ENCODE measurements at regions not wholly inside any gene's neighbourhood (a gene's known extent, or its start where the extent isn't known, plus 50 kb on each side); places are given as distances from the start of the nearest gene placed in this dataset.
"Not testable (repeated sequence)": the region's sequence is repeated elsewhere in the genome, so short reads cannot be mapped to it uniquely, and the experiment has no call there.

GRCh38 chr20:58573986-58574385 is 58.8 kb upstream of the APCDD1L start:
- no peaks in the 10 kb centered on the region for H3K36me3 Mint-ChIP-seq (ENCODE audit: low read depth)
- H3K4me3 Mint-ChIP-seq: no peak overlapping the region
- peak overlapping the region; percentile 99 to 100 (median 99) for H3K27ac Mint-ChIP-seq
- H3K9me3 Mint-ChIP-seq: no peaks in the 10 kb centered on the region
- peaks cover 19% of the 10 kb centered on the region for H3K27me3 Mint-ChIP-seq (ENCODE audit: low read depth)
- TF ChIP-seq CTCF (IDR thresholded peaks at IDR 0.05; ENCODE audit: unreplicated experiment in 3 of 3): no peak
- H3K4me1 Mint-ChIP-seq: peaks cover 78% of the 10 kb centered on the region

DNA sequence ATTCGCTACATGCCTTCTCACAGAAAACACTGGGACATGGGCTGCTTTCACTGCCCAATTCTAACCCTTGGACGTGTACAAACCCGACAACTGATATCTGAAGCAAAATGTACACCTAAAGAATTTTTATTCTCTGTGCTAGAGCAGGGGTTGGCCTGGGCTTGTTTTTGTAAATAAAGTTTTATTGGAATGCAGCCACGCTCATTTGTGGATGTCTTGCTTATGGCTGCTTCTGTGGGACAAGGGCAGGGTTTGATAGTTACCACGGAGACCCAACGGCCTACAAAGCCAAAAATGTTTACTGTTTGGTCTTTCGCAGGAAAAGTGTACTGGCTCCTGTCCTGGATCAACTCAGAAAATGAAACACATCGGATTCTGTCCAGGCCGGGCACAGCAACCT is 58.1 kb upstream of the APCDD1L start:
- H3K27ac Mint-ChIP-seq: peak overlapping the region; percentile 99 to 100 (median 99)
- peaks cover 78% of the 10 kb centered on the region for H3K4me1 Mint-ChIP-seq
- no peak for TF ChIP-seq CTCF (IDR thresholded peaks at IDR 0.05; ENCODE audit: unreplicated experiment in 3 of 3)
- H3K36me3 Mint-ChIP-seq (ENCODE audit: low read depth): no peaks in the 10 kb centered on the region
- H3K9me3 Mint-ChIP-seq: no peaks in the 10 kb centered on the region
- peaks cover 19% of the 10 kb centered on the region for H3K27me3 Mint-ChIP-seq (ENCODE audit: low read depth)
- no peak overlapping the region for H3K4me3 Mint-ChIP-seq

- not testable (repeated sequence) for H3K9me3 Mint-ChIP-seq; H3K36me3 Mint-ChIP-seq (ENCODE audit: low read depth)
- Mint-ChIP-seq H3K27ac (peak overlapping the region; percentile 99 to 100 (median 99)), H3K4me1 (peaks cover 82% of the 10 kb centered on the region), H3K4me3 (peak overlapping the region; percentile 16 to 59 (median 38)), H3K27me3 (ENCODE audit: low read depth) (peaks cover 18% of the 10 kb centered on the region)
These were observed 57.2 kb upstream of the APCDD1L start for GRCh38 chr20:58572428-58572763.

GRCh38 chr20:58571693-58572427 is 56.7 kb upstream of the APCDD1L start:
- H3K27ac Mint-ChIP-seq: peak overlapping the region; percentile 99 to 100 (median 99)
- H3K36me3 Mint-ChIP-seq (ENCODE audit: low read depth): no peaks in the 10 kb centered on the region
- H3K4me3 Mint-ChIP-seq: peak overlapping the region; percentile 16 to 59 (median 38)
- no peaks in the 10 kb centered on the region for H3K9me3 Mint-ChIP-seq
- TF ChIP-seq CTCF (IDR thresholded peaks at IDR 0.05; ENCODE audit: unreplicated experiment in 3 of 3): no peak
- peaks cover 80% of the 10 kb centered on the region for H3K4me1 Mint-ChIP-seq
- H3K27me3 Mint-ChIP-seq (ENCODE audit: low read depth): peaks cover 12% of the 10 kb centered on the region

DNA sequence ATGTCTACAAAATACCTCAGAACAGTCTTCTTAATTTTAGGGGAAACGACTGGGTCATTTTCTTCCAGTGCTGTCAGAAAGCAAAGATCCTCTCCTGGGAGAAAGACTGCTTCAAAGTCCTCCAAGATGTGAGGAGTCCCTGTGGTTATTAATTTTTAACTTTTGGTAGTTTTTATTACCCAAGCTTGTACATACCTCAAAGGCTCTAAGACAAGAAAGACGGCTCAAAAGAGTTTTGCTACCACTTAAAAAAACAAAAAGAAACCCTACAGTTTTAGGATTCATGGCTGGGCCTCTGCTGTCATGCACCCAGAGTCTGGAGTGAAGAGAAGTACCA is 56.1 kb upstream of the APCDD1L start:
- Mint-ChIP-seq H3K4me3 (peak overlapping the region; percentile 5 to 47 (median 38)), H3K4me1 (peaks cover 79% of the 10 kb centered on the region), H3K36me3 (ENCODE audit: low read depth) (no peaks in the 10 kb centered on the region), H3K9me3 (no peaks in the 10 kb centered on the region), H3K27ac (peak overlapping the region; percentile 99 to 100 (median 99)), H3K27me3 (ENCODE audit: low read depth) (peaks cover 16% of the 10 kb centered on the region)
- no peak for TF ChIP-seq CTCF (IDR thresholded peaks at IDR 0.05; ENCODE audit: unreplicated experiment in 3 of 3)

GRCh38 chr20:58570204-58570859 is 55.1 kb upstream of the APCDD1L start:
- H3K36me3 Mint-ChIP-seq (ENCODE audit: low read depth): no peaks in the 10 kb centered on the region
- peak overlapping the region; percentile 99 to 100 (median 99) for H3K27ac Mint-ChIP-seq
- peak overlapping the region; percentile 11 to 66 (median 20) for H3K4me3 Mint-ChIP-seq
- TF ChIP-seq CTCF (IDR thresholded peaks at IDR 0.05; ENCODE audit: unreplicated experiment in 3 of 3): no peak
- peaks cover under 1% of the 10 kb centered on the region for H3K9me3 Mint-ChIP-seq
- H3K27me3 Mint-ChIP-seq (ENCODE audit: low read depth): peaks cover 15% of the 10 kb centered on the region
- peaks cover 75% of the 10 kb centered on the region for H3K4me1 Mint-ChIP-seq

Measured in nephron (organoid).